ENCODE measurements at regions not wholly inside any gene's neighbourhood (a gene's known extent, or its start where the extent isn't known, plus 50 kb on each side); places are given as distances from the start of the nearest gene placed in this dataset.

GRCh38 chr5:93359296-93359959 lies 221.6 kb downstream of the NR2F1-AS1 start:
- DNase-seq (ENCODE audit: low read depth, low spot score) = peak; percentile 82
- no peak overlapping the region for H3K4me3 ChIP-seq (ENCODE audit: low read depth, low read length)
- in situ Hi-C loops (cut with HindIII; ENCODE audit: low sequenced_read_pairs) = no loop called here
- TF ChIP-seq CTCF (IDR thresholded peaks at IDR 0.05; ENCODE audit: low read depth, low read length) = no peak

DNA sequence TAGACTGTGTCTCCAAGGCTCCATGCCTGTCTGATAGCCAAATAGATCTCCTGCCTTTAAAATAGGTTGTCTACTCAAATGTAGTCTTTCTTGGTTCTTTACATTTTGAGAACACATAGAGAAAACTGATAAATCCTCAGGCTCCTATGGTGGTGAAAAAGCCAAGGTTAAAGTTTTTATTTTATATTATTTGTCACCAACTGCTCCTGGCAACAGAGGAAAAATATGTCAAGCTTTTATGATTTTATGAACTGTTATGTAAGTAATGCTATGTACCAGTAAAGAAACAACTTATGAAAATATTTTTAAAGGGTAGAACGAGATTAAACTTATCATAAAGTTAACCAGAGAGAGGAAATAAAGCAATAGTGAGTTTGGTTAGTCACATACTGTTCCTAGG lies 222.8 kb downstream of the NR2F1-AS1 start:
- no peak overlapping the region for H3K4me3 ChIP-seq (ENCODE audit: low read depth, low read length)
- no peak for TF ChIP-seq CTCF (IDR thresholded peaks at IDR 0.05; ENCODE audit: low read depth, low read length)
- in situ Hi-C loops (cut with HindIII; ENCODE audit: low sequenced_read_pairs) = no loop called here
- DNase-seq (ENCODE audit: low read depth, low spot score) = no peak

DNA sequence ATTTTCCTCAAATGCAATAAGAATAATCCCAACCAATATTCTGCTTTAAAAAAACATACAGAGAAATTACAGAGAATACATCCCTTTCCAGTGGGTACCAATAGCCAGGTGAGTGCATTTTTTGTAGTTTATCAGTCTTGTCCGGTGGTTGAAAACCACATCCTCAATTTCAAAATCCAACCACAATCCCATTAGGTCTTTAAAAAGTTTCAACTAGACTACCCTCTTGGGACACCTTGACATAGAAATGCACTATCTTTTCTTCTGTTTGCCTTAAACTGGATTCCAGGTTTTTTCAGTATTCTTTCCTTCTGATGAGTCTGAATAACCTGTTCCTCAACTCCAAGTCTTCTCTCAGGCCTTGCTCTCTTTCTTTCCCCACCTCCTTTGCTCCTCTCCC lies 223.3 kb downstream of the NR2F1-AS1 start:
- no peak overlapping the region for H3K4me3 ChIP-seq (ENCODE audit: low read depth, low read length)
- TF ChIP-seq CTCF (IDR thresholded peaks at IDR 0.05; ENCODE audit: low read depth, low read length) = no peak
- in situ Hi-C loops (cut with HindIII; ENCODE audit: low sequenced_read_pairs) = no loop called here
- DNase-seq (ENCODE audit: low read depth, low spot score) = no peak

DNA sequence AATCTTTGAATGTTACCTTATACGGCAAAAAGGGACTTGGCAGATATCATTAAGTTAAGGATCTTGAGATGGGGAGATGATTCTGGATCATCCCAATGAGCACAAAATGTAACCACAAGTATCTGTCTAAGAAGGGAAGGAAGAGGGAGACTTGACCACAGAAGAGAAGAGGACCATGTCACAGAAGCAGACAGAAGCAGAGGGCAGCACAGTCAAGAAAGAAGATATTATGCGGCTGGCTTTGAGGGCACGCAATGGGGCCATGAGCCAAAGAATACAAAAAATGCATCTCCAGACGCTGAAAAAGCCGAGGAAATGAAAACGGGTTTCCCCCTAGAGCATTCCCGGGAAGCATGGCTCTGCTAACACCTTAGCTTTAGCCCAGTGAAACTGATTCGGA lies 225.3 kb downstream of the NR2F1-AS1 start:
- in situ Hi-C loops (cut with HindIII; ENCODE audit: low sequenced_read_pairs) = no loop called here
- no peak for DNase-seq (ENCODE audit: low read depth, low spot score)
- no peak for TF ChIP-seq CTCF (IDR thresholded peaks at IDR 0.05; ENCODE audit: low read depth, low read length)
- no peak overlapping the region for H3K4me3 ChIP-seq (ENCODE audit: low read depth, low read length)

DNA sequence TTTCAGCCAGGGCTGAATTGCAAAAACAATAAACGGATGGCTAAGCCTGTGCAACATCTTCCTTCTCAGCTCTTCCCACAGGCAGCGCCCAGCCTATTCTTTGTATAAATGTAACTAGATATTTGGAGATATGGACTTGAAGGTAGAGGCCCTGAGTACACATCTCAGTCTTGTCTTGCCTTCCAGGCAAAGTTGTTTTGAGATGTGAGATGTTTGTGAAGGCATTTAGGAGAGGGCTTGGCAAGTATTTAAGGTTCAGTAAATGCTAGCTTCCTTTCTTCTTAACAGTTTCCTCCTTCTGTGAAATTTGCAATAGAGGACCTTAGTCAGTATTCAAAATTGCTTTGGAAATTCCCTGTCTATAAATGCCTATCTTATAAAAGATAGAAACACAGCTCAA lies 228.8 kb downstream of the NR2F1-AS1 start:
- in situ Hi-C loops (cut with HindIII; ENCODE audit: low sequenced_read_pairs) = no loop called here
- H3K4me3 ChIP-seq (ENCODE audit: low read depth, low read length) = no peak overlapping the region
- no peak for DNase-seq (ENCODE audit: low read depth, low spot score)
- no peak for TF ChIP-seq CTCF (IDR thresholded peaks at IDR 0.05; ENCODE audit: low read depth, low read length)

GRCh38 chr5:93349613-93350012 lies 231.4 kb downstream of the NR2F1-AS1 start:
- in situ Hi-C loops (cut with HindIII; ENCODE audit: low sequenced_read_pairs) = no loop called here
- DNase-seq (ENCODE audit: low read depth, low spot score) = peak; percentile 95
- H3K4me3 ChIP-seq (ENCODE audit: low read depth, low read length) = no peak overlapping the region
- no peak for TF ChIP-seq CTCF (IDR thresholded peaks at IDR 0.05; ENCODE audit: low read depth, low read length)
